Calu3 (cell line): ENCODE measurements at regions not wholly inside any gene's neighbourhood (a gene's known extent, or its start where the extent isn't known, plus 50 kb on each side); places are given as distances from the start of the nearest gene placed in this dataset.

Experiments used
- BruUV-seq: library from RNA; stranded (reverse); fragments of 400-500 nt; replicated peaks from 2 replicates; lab custom pipeline; 2021; lab: Mats Ljungman, UMichigan
- CTCF ChIA-PET: fragments of 300-600 bp; sonication (Branson Sonifier 250); formaldehyde crosslinking; loops from one replicate; lab custom pipeline; 2022; ENCODE audit warnings: antibody characterized with exemption; lab: Charles Lee
- DNase-seq: peaks from one replicate; pipeline ENCODE4 v3.0.0; 2022
- H3K27ac Mint-ChIP-seq: one replicate; pipeline ENCODE4 v1.8.0; 2022; ENCODE audit warnings: mixed read lengths; ENCODE audit not compliant: unreplicated experiment
- H3K27me3 Mint-ChIP-seq: one replicate; pipeline ENCODE4 v1.8.0; 2022; ENCODE audit warnings: mixed read lengths; ENCODE audit not compliant: unreplicated experiment
- H3K36me3 Mint-ChIP-seq: one replicate; pipeline ENCODE4 v1.8.0; 2022; ENCODE audit warnings: mild to moderate bottlenecking, moderate library complexity, mixed read lengths; ENCODE audit not compliant: insufficient read depth, unreplicated experiment
- H3K4me1 Mint-ChIP-seq: one replicate; pipeline ENCODE4 v1.8.0; 2022; ENCODE audit warnings: mild to moderate bottlenecking, low read depth, mixed read lengths; ENCODE audit not compliant: unreplicated experiment
- H3K4me3 Mint-ChIP-seq: one replicate; pipeline ENCODE4 v1.8.0; 2022; ENCODE audit warnings: mild to moderate bottlenecking, low read depth, moderate library complexity, mixed read lengths; ENCODE audit not compliant: unreplicated experiment
- H3K9me3 Mint-ChIP-seq: one replicate; pipeline ENCODE4 v1.8.0; 2022; ENCODE audit warnings: low read depth, mixed read lengths; ENCODE audit not compliant: unreplicated experiment
- intact Hi-C: fragments of 100-400 bp; cut with micrococcal nuclease; formaldehyde crosslinking; loops from one replicate; pipeline ENCODE4 v1.10.0; 2022; ENCODE audit not compliant: unreplicated experiment
- TF ChIP-seq, protein P1 (sequence below): fragments of 200-600 bp; IDR thresholded peaks from one replicate; pipeline ENCODE4 v1.8.0; 2022; ENCODE audit warnings: antibody characterized with exemption; ENCODE audit not compliant: unreplicated experiment

DNA sequence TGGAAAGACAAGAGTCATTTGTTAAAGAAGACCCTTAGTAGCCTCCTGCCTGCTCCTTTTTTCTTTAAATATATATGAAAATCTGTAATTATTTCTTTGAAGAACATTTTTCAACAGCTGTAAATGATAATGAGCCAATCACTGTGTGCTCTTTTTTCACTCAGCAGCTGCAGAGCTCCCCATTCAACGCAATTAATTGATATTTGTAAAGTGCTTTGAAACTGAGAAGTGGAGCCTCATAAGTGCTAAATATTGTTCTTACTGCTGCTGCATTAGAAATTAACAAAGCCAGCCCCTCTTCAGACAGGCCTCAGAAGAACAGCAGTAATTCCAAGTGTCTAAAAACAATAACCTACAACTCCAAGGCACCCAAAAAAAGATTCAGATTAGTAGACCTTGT, 224.3 kb downstream of the GXYLT1 start:
- H3K4me1 Mint-ChIP-seq, result peaks cover 8% of the 10 kb centered on the region
- intact Hi-C loops, result no loop called here
- CTCF ChIA-PET, result no interaction called here
- no peak overlapping the region for H3K27ac Mint-ChIP-seq
- TF ChIP-seq, protein P1, sequence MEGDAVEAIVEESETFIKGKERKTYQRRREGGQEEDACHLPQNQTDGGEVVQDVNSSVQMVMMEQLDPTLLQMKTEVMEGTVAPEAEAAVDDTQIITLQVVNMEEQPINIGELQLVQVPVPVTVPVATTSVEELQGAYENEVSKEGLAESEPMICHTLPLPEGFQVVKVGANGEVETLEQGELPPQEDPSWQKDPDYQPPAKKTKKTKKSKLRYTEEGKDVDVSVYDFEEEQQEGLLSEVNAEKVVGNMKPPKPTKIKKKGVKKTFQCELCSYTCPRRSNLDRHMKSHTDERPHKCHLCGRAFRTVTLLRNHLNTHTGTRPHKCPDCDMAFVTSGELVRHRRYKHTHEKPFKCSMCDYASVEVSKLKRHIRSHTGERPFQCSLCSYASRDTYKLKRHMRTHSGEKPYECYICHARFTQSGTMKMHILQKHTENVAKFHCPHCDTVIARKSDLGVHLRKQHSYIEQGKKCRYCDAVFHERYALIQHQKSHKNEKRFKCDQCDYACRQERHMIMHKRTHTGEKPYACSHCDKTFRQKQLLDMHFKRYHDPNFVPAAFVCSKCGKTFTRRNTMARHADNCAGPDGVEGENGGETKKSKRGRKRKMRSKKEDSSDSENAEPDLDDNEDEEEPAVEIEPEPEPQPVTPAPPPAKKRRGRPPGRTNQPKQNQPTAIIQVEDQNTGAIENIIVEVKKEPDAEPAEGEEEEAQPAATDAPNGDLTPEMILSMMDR, result no peak
- H3K27me3 Mint-ChIP-seq, result no peaks in the 10 kb centered on the region
- DNase-seq, result no peak
- no peaks in the 10 kb centered on the region for H3K36me3 Mint-ChIP-seq
- H3K4me3 Mint-ChIP-seq, result no peak overlapping the region
- peaks cover under 1% of the 10 kb centered on the region for H3K9me3 Mint-ChIP-seq
- BruUV-seq, result no TSS peak

GRCh38 chr12:41919526-41920261, 225.0 kb downstream of the GXYLT1 start:
- Mint-ChIP-seq H3K4me3 (no peak overlapping the region), H3K27me3 (no peaks in the 10 kb centered on the region), H3K9me3 (no peaks in the 10 kb centered on the region), H3K4me1 (peaks cover 8% of the 10 kb centered on the region), H3K36me3 (no peaks in the 10 kb centered on the region), H3K27ac (no peak overlapping the region)
- BruUV-seq, result no TSS peak
- CTCF ChIA-PET, result no interaction called here
- TF ChIP-seq, protein P1, result no peak
- intact Hi-C loops, result no loop called here
- DNase-seq, result no peak

DNA sequence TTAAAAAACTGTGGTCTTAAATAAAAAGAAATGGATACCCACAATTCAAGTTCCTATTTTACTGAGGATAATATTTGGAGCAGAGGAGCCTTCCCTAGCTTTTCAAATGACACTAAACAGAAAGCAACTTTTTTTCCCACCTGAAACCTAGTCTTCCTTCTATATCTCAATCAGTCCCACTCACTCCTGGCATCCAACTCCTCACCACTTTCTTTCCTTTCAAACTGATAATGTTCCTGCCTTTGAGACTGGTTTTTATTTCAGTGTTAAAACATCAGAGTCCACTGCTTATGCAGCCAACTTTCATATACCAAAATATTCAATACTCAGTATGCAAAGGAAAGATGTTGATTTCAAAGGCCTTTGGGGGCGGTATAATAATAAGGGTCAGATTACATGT, 225.6 kb downstream of the GXYLT1 start:
- Mint-ChIP-seq H3K4me3 (no peak overlapping the region), H3K9me3 (no peaks in the 10 kb centered on the region)

GRCh38 chr12:41917938-41918341, 226.7 kb downstream of the GXYLT1 start:
- peaks cover 4% of the 10 kb centered on the region for H3K9me3 Mint-ChIP-seq
- no peak for DNase-seq
- no peaks in the 10 kb centered on the region for H3K36me3 Mint-ChIP-seq
- TF ChIP-seq, protein P1, result no peak
- no peaks in the 10 kb centered on the region for H3K27me3 Mint-ChIP-seq
- intact Hi-C loops, result no loop called here
- H3K27ac Mint-ChIP-seq, result no peak overlapping the region
- CTCF ChIA-PET, result no interaction called here
- BruUV-seq, result no TSS peak
- H3K4me3 Mint-ChIP-seq, result no peak overlapping the region
- H3K4me1 Mint-ChIP-seq, result peaks cover 8% of the 10 kb centered on the region

More for the DNA sequence above, 225.6 kb downstream of the GXYLT1 start:
- H3K27ac Mint-ChIP-seq, result no peak overlapping the region
- BruUV-seq, result no TSS peak
- H3K27me3 Mint-ChIP-seq, result no peaks in the 10 kb centered on the region
- H3K36me3 Mint-ChIP-seq, result no peaks in the 10 kb centered on the region
- CTCF ChIA-PET, result no interaction called here
- peaks cover 8% of the 10 kb centered on the region for H3K4me1 Mint-ChIP-seq
- intact Hi-C loops, result no loop called here
- DNase-seq, result no peak
- TF ChIP-seq, protein P1, result no peak
